ENCODE measurements at regions not wholly inside any gene's neighbourhood (a gene's known extent, or its start where the extent isn't known, plus 50 kb on each side); places are given as distances from the start of the nearest gene placed in this dataset.

DNA sequence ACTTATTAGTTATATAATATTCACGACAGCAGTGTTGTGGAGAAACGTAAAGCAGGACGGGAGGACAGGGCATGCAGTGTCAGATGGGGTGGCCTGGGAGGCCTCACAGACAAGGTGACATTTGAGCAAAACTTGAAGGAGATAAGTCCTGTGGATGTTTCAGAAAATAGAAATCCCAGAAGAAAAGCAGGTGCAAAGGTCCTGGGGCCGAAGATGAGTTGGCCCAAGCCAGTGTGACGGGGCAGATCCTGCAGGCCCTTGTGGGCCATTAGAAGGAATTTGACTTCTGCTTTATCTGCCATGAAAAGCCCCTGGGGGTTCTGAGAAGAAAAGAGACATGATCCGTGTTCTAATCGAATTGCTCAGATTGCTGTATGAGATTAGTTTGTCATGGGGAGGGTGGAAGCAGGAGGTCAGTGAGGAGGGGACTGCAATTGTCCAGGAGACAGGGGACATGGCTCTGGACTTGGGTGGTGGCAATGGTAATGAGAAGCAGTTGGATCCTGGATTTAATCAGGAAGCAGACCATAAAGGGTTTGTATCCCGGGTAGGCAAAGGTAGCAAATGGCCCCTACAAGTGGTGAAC lies 437.4 kb upstream of the SULF2 start:
- TF ChIP-seq, protein P1, sequence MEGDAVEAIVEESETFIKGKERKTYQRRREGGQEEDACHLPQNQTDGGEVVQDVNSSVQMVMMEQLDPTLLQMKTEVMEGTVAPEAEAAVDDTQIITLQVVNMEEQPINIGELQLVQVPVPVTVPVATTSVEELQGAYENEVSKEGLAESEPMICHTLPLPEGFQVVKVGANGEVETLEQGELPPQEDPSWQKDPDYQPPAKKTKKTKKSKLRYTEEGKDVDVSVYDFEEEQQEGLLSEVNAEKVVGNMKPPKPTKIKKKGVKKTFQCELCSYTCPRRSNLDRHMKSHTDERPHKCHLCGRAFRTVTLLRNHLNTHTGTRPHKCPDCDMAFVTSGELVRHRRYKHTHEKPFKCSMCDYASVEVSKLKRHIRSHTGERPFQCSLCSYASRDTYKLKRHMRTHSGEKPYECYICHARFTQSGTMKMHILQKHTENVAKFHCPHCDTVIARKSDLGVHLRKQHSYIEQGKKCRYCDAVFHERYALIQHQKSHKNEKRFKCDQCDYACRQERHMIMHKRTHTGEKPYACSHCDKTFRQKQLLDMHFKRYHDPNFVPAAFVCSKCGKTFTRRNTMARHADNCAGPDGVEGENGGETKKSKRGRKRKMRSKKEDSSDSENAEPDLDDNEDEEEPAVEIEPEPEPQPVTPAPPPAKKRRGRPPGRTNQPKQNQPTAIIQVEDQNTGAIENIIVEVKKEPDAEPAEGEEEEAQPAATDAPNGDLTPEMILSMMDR (IDR thresholded peaks at IDR 0.05) = no peak
- no peaks in the 10 kb centered on the region for H3K9me3 ChIP-seq
- H3K36me3 ChIP-seq = no peaks in the 10 kb centered on the region
- H3K27ac ChIP-seq = no peak overlapping the region
- no peaks in the 10 kb centered on the region for H3K27me3 ChIP-seq
- no peaks in the 10 kb centered on the region for H3K4me1 ChIP-seq (ENCODE audit: control insufficient read depth in 1 of 2, insufficient read depth in 1 of 2, low read depth in 1 of 2, low read length in 1 of 2)
- H3K4me3 ChIP-seq (ENCODE audit: low read depth in 1 of 2, low read length in 1 of 2) = no peak overlapping the region

DNA sequence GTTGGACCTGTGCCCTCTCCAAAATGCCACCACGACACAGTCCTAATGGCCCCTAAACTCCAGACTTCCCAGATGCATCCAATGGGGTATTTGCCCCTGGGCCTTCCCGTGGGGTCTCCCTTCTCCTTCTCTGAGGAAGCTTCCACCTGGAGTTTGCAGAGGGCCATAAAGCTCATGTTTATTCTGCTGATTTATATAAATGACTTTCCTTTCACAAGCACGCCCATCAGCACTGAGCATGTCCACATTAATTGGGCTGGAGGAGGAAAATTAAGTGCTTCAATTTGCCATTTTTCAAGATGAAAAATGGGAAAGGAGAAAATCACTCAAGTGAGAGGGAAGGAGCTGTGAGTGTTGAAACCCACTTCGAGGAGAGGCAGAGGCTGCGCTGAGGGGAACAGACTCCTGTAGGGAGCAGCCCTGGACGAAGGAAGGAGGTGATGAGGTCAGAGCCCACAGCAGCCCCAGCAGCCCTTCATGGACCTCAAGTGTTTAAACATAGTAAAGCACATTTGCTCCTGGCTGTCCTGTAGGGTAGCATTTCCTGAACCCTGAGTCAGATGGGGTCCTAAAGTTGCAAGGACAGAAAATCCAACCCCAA lies 434.9 kb upstream of the SULF2 start:
- TF ChIP-seq, protein P1 (IDR thresholded peaks at IDR 0.05) = no peak
- Histone ChIP-seq H3K36me3 (no peaks in the 10 kb centered on the region), H3K4me3 (ENCODE audit: low read depth in 1 of 2, low read length in 1 of 2) (no peak overlapping the region), H3K27ac (no peak overlapping the region), H3K4me1 (ENCODE audit: control insufficient read depth in 1 of 2, insufficient read depth in 1 of 2, low read depth in 1 of 2, low read length in 1 of 2) (no peaks in the 10 kb centered on the region), H3K9me3 (no peaks in the 10 kb centered on the region), H3K27me3 (no peaks in the 10 kb centered on the region)

DNA sequence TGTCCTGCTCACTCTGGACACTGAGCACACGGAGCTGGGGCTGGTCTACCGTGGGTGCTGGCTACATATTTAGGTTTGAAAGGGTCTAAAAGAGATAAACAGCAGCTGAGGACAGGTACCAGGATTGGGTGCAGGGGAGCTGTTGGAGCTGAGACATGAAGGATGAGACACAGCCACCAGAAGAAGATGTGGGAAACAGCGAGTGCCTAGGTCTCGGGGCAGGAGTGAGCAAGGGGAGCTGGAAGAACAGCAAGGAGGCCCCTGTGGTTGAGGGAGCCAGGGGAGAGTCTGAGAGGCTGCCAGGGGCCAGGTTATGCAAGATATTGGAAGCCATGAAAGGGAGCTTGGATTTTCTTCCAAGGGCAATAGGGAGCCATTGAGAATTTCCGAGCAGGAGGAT lies 434.0 kb upstream of the SULF2 start:
- Histone ChIP-seq H3K36me3 (no peaks in the 10 kb centered on the region), H3K4me3 (ENCODE audit: low read depth in 1 of 2, low read length in 1 of 2) (no peak overlapping the region), H3K27me3 (no peaks in the 10 kb centered on the region), H3K4me1 (ENCODE audit: control insufficient read depth in 1 of 2, insufficient read depth in 1 of 2, low read depth in 1 of 2, low read length in 1 of 2) (no peaks in the 10 kb centered on the region), H3K27ac (no peak overlapping the region), H3K9me3 (no peaks in the 10 kb centered on the region)
- TF ChIP-seq, protein P1 (IDR thresholded peaks at IDR 0.05) = no peak

DNA sequence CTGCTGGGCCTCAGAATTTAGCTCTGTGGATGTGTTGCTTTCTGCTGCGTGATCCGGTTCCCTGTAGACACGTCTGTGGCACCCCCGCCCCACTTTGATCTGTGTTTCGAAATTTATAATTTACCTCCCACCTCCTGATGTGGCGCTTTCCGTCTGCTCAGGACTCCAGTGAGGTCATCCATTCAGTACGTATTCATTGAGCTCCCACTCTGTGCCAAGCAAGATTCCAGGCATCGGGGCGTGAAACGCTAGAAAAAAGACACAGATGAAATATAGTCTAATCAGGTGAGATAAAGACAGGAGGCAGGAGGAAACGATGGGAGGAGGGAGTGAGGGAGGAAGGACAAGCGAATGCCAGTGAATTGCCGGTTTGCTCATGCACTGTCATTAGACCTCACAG lies 431.9 kb upstream of the SULF2 start:
- Histone ChIP-seq H3K36me3 (no peaks in the 10 kb centered on the region), H3K27me3 (no peaks in the 10 kb centered on the region), H3K9me3 (no peaks in the 10 kb centered on the region), H3K27ac (no peak overlapping the region), H3K4me1 (ENCODE audit: control insufficient read depth in 1 of 2, insufficient read depth in 1 of 2, low read depth in 1 of 2, low read length in 1 of 2) (no peaks in the 10 kb centered on the region), H3K4me3 (ENCODE audit: low read depth in 1 of 2, low read length in 1 of 2) (no peak overlapping the region)
- TF ChIP-seq, protein P1 (IDR thresholded peaks at IDR 0.05) = no peak

DNA sequence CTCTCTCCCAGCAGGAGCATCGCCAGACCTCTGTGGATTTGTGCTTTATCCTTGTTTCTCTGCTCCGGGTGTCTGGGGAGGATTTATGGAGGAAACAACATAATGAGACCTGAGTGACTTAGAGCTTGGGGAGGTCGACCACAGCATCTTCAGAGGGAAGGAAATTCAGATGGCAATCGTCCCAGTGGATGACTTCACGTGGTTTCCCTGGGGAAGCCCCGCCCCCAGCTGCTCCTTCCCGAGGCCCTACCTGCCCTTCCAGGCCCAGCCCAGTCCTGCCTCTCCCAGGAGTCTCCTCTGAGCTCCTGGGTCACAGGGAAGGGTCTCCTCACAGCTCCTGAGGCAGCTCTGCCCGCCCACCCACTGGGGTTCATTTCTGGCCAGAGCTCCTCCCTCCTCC lies 430.3 kb upstream of the SULF2 start:
- no peaks in the 10 kb centered on the region for H3K27me3 ChIP-seq
- no peaks in the 10 kb centered on the region for H3K9me3 ChIP-seq
- H3K4me1 ChIP-seq (ENCODE audit: control insufficient read depth in 1 of 2, insufficient read depth in 1 of 2, low read depth in 1 of 2, low read length in 1 of 2) = no peaks in the 10 kb centered on the region
- H3K27ac ChIP-seq = no peak overlapping the region
- H3K4me3 ChIP-seq (ENCODE audit: low read depth in 1 of 2, low read length in 1 of 2) = no peak overlapping the region
- TF ChIP-seq, protein P1 (IDR thresholded peaks at IDR 0.05) = no peak
- H3K36me3 ChIP-seq = no peaks in the 10 kb centered on the region
